HFFc6 (cell line): ENCODE measurements at regions not wholly inside any gene's neighbourhood (a gene's known extent, or its start where the extent isn't known, plus 50 kb on each side); places are given as distances from the start of the nearest gene placed in this dataset.

Source experiments
- DNase-seq: peaks from one replicate; pipeline ENCODE4 v3.0.0-alpha.2; 2018
- H3K27ac Mint-ChIP-seq: 2 replicates; pipeline ENCODE4 v1.8.0; 2020; ENCODE audit warnings: mild to moderate bottlenecking, mixed read lengths
- H3K27me3 Mint-ChIP-seq: 2 replicates; pipeline ENCODE4 v1.8.0; 2021; ENCODE audit warnings: mild to moderate bottlenecking, moderate library complexity, mixed read lengths; ENCODE audit not compliant: insufficient read depth
- H3K36me3 Mint-ChIP-seq: 2 replicates; pipeline ENCODE4 v1.8.0; 2021; ENCODE audit warnings: low read depth, mixed read lengths
- H3K4me1 Mint-ChIP-seq: 2 replicates; pipeline ENCODE4 v1.8.0; 2020; ENCODE audit warnings: low read depth, mixed read lengths
- H3K4me3 Mint-ChIP-seq: 2 replicates; pipeline ENCODE4 v1.8.0; 2020; ENCODE audit warnings: mild to moderate bottlenecking, moderate library complexity, mixed read lengths
- H3K9me3 Mint-ChIP-seq: 2 replicates; pipeline ENCODE4 v1.8.0; 2020; ENCODE audit warnings: mild to moderate bottlenecking, mixed read lengths
- CTCF ChIP-seq: fragments of 200-600 bp; sonication (generic); IDR thresholded peaks from 2 replicates; pipeline ENCODE4 v1.5.0; 2021; ENCODE audit warnings: antibody characterized with exemption, mild to moderate bottlenecking

GRCh38 chr3:80357761-80358160 is 590.0 kb upstream of the ROBO1 start:
- Mint-ChIP-seq H3K27me3 (no peaks in the 10 kb centered on the region), H3K4me1 (no peaks in the 10 kb centered on the region), H3K36me3 (no peaks in the 10 kb centered on the region), H3K9me3 (peaks cover 32% of the 10 kb centered on the region), H3K4me3 (no peak overlapping the region), H3K27ac (no peak overlapping the region)
- no peak for DNase-seq
- no peak for TF ChIP-seq CTCF

- Mint-ChIP-seq H3K4me3 (no peak overlapping the region), H3K9me3 (peaks cover 25% of the 10 kb centered on the region), H3K27ac (no peak overlapping the region), H3K36me3 (no peaks in the 10 kb centered on the region), H3K4me1 (no peaks in the 10 kb centered on the region), H3K27me3 (no peaks in the 10 kb centered on the region)
- no peak for DNase-seq
- TF ChIP-seq CTCF, result no peak
Measured at GRCh38 chr3:80355144-80355543, 587.3 kb upstream of the ROBO1 start.

GRCh38 chr3:80351201-80351600 is 583.4 kb upstream of the ROBO1 start:
- Mint-ChIP-seq H3K36me3 (no peaks in the 10 kb centered on the region), H3K4me3 (no peak overlapping the region), H3K27ac (no peak overlapping the region), H3K4me1 (no peaks in the 10 kb centered on the region), H3K9me3 (peaks cover 21% of the 10 kb centered on the region), H3K27me3 (no peaks in the 10 kb centered on the region)
- DNase-seq, result no peak
- no peak for TF ChIP-seq CTCF

GRCh38 chr3:80350771-80351170 is 583.0 kb upstream of the ROBO1 start:
- no peak overlapping the region for H3K4me3 Mint-ChIP-seq

GRCh38 chr3:80338366-80338765 is 570.6 kb upstream of the ROBO1 start:
- Mint-ChIP-seq H3K4me3 (no peak overlapping the region), H3K27me3 (no peaks in the 10 kb centered on the region; the same call in 1 of the 2 replicates), H3K4me1 (no peaks in the 10 kb centered on the region), H3K36me3 (no peaks in the 10 kb centered on the region), H3K27ac (no peak overlapping the region), H3K9me3 (peaks cover 39% of the 10 kb centered on the region)
- no peak for TF ChIP-seq CTCF
- DNase-seq, result no peak

More at GRCh38 chr3:80350771-80351170, 583.0 kb upstream of the ROBO1 start:
- Mint-ChIP-seq H3K36me3 (no peaks in the 10 kb centered on the region), H3K4me1 (no peaks in the 10 kb centered on the region), H3K27ac (no peak overlapping the region), H3K9me3 (peaks cover 25% of the 10 kb centered on the region), H3K27me3 (no peaks in the 10 kb centered on the region)
- TF ChIP-seq CTCF, result no peak
- no peak for DNase-seq

GRCh38 chr3:80334534-80334933 is 566.7 kb upstream of the ROBO1 start:
- no peak for TF ChIP-seq CTCF
- Mint-ChIP-seq H3K27me3 (no peaks in the 10 kb centered on the region; the same call in 1 of the 2 replicates), H3K4me3 (no peak overlapping the region), H3K27ac (no peak overlapping the region), H3K36me3 (no peaks in the 10 kb centered on the region), H3K9me3 (peaks cover 34% of the 10 kb centered on the region), H3K4me1 (no peaks in the 10 kb centered on the region)
- DNase-seq, result no peak
